Esophagus (tissue), 2 donors: ENCODE measurements at regions not wholly inside any gene's neighbourhood (a gene's known extent, or its start where the extent isn't known, plus 50 kb on each side); places are given as distances from the start of the nearest gene placed in this dataset.
"Not testable (repeated sequence)": the region's sequence is repeated elsewhere in the genome, so short reads cannot be mapped to it uniquely, and the experiment has no call there.

Experiments used
- H3K27ac ChIP-seq, 2 donors: one replicate each; pipeline ENCODE4 v1.5.1; 2013; ENCODE audit warnings: low read depth in 2 of 2, mild to moderate bottlenecking in 2 of 2, inconsistent platforms in 1 of 2, low read length in 1 of 2, moderate library complexity in 1 of 2
- H3K27me3 ChIP-seq, 2 donors: one replicate each; pipeline ENCODE4 v1.6.1; 2013; ENCODE audit warnings: low read length in 2 of 2, control low read depth in 1 of 2, mild to moderate bottlenecking in 1 of 2; ENCODE audit not compliant: insufficient read depth in 2 of 2, control insufficient read depth in 1 of 2
- H3K36me3 ChIP-seq, 2 donors: one replicate each; pipeline ENCODE4 v1.6.1; 2013; ENCODE audit warnings: low read length in 1 of 2; ENCODE audit not compliant: control insufficient read depth in 2 of 2, insufficient read depth in 2 of 2
- H3K4me1 ChIP-seq, 2 donors: one replicate each; pipeline ENCODE4 v1.6.1; 2013; ENCODE audit warnings: low read length in 1 of 2; ENCODE audit not compliant: control insufficient read depth in 2 of 2, insufficient read depth in 2 of 2
- H3K4me3 ChIP-seq, 2 donors: one replicate each; pipeline ENCODE4 v1.5.1; 2013; ENCODE audit warnings: low read length in 2 of 2, mild to moderate bottlenecking in 2 of 2, low read depth in 1 of 2, moderate library complexity in 1 of 2
- H3K9me3 ChIP-seq, 2 donors: one replicate each; pipeline ENCODE4 v1.6.1; 2013; ENCODE audit warnings: mild to moderate bottlenecking in 2 of 2, low read depth in 1 of 2, low read length in 1 of 2, moderate library complexity in 1 of 2; ENCODE audit not compliant: control insufficient read depth in 2 of 2, insufficient read depth in 1 of 2
- WGBS, 2 donors: extraction: QIAGEN DNeasy Blood & Tissue Kit; methylation state at CpG; one replicate each; pipeline ENCODE4 v1.1.7; 2013; 5-methylcytosine and 5-hydroxymethylcytosine counted together
- donor health status: healthy with polysubstance abuse.
- donor health status: Bipolar disorder and iron deficiency.

GRCh38 chr3:127435299-127435698 is 147.5 kb upstream of the PRR20G start:
- not testable (repeated sequence) for H3K27ac ChIP-seq, H3K36me3 ChIP-seq, H3K27me3 ChIP-seq, H3K4me1 ChIP-seq, H3K4me3 ChIP-seq, H3K9me3 ChIP-seq
- 80% methylated on average over 2 of the region's 2 CpGs for WGBS, 2 donors

- Histone ChIP-seq H3K4me3 (no peak overlapping the region), H3K9me3 (no peaks in the 10 kb centered on the region), H3K27ac (no peak overlapping the region), H3K4me1 (peaks cover 0 to 4% of the 10 kb centered on the region in 2 donors), H3K36me3 (no peaks in the 10 kb centered on the region), H3K27me3 (peaks cover 0 to 3% of the 10 kb centered on the region in 2 donors)
- 55% methylated on average over 6 of the region's 6 CpGs for WGBS, 2 donors
Measured at GRCh38 chr3:127431066-127431465, 143.2 kb upstream of the PRR20G start.

- Histone ChIP-seq H3K36me3 (no peaks in the 10 kb centered on the region), H3K4me3 (no peak overlapping the region), H3K27me3 (peaks cover 0 to 3% of the 10 kb centered on the region in 2 donors), H3K9me3 (no peaks in the 10 kb centered on the region), H3K4me1 (peaks cover 0 to 4% of the 10 kb centered on the region in 2 donors), H3K27ac (no peak overlapping the region)
- WGBS, 2 donors: 60 to 75% methylated on average over 2 of the region's 2 CpGs
Measured at GRCh38 chr3:127428344-127428997, 140.6 kb upstream of the PRR20G start.

- H3K9me3 ChIP-seq: no peaks in the 10 kb centered on the region
- no peaks in the 10 kb centered on the region for H3K36me3 ChIP-seq
- peaks cover 0 to 4% of the 10 kb centered on the region in 2 donors for H3K4me1 ChIP-seq
- H3K27ac ChIP-seq: no peak overlapping the region
- 61 to 64% methylated on average over 8 of the region's 8 CpGs for WGBS, 2 donors
- H3K27me3 ChIP-seq: peaks cover 0 to 3% of the 10 kb centered on the region in 2 donors
- H3K4me3 ChIP-seq: no peak overlapping the region
Measured at GRCh38 chr3:127427666-127428065, 139.8 kb upstream of the PRR20G start.

- no peaks in the 10 kb centered on the region for H3K36me3 ChIP-seq
Measured at GRCh38 chr3:127427156-127427555, 139.3 kb upstream of the PRR20G start.

GRCh38 chr3:127426444-127427153 is 138.8 kb upstream of the PRR20G start:
- Histone ChIP-seq H3K36me3 (no peaks in the 10 kb centered on the region), H3K4me3 (no peak overlapping the region), H3K27ac (no peak overlapping the region), H3K9me3 (no peaks in the 10 kb centered on the region), H3K27me3 (peaks cover 0 to 3% of the 10 kb centered on the region in 2 donors), H3K4me1 (peaks cover 0 to 4% of the 10 kb centered on the region in 2 donors)
- 18 to 19% methylated on average over 18 of the region's 18 CpGs for WGBS, 2 donors

More at GRCh38 chr3:127427156-127427555, 139.3 kb upstream of the PRR20G start:
- Histone ChIP-seq H3K4me3 (no peak overlapping the region), H3K27ac (no peak overlapping the region), H3K9me3 (no peaks in the 10 kb centered on the region), H3K27me3 (peaks cover 0 to 3% of the 10 kb centered on the region in 2 donors), H3K4me1 (peaks cover 0 to 4% of the 10 kb centered on the region in 2 donors)
- WGBS, 2 donors: 60 to 61% methylated on average over 6 of the region's 6 CpGs

GRCh38 chr3:127425505-127426443 is 137.9 kb upstream of the PRR20G start:
- WGBS, 2 donors: 80 to 81% methylated on average over 20 of the region's 20 CpGs
- H3K4me1 ChIP-seq: peaks cover 0 to 4% of the 10 kb centered on the region in 2 donors
- H3K4me3 ChIP-seq: no peak overlapping the region
- H3K27ac ChIP-seq: no peak overlapping the region
- no peaks in the 10 kb centered on the region for H3K36me3 ChIP-seq
- no peaks in the 10 kb centered on the region for H3K9me3 ChIP-seq
- H3K27me3 ChIP-seq: peaks cover 0 to 3% of the 10 kb centered on the region in 2 donors

GRCh38 chr3:127424766-127425504 is 137.1 kb upstream of the PRR20G start:
- no peaks in the 10 kb centered on the region for H3K36me3 ChIP-seq
- H3K9me3 ChIP-seq: no peaks in the 10 kb centered on the region
- no peak overlapping the region for H3K4me3 ChIP-seq
- H3K4me1 ChIP-seq: peaks cover 0 to 4% of the 10 kb centered on the region in 2 donors
- H3K27me3 ChIP-seq: peaks cover 0 to 3% of the 10 kb centered on the region in 2 donors
- no peak overlapping the region for H3K27ac ChIP-seq
- WGBS, 2 donors: 56 to 61% methylated on average over 8 of the region's 8 CpGs
